SU-DHL-6 (cell line): ENCODE measurements at regions not wholly inside any gene's neighbourhood (a gene's known extent, or its start where the extent isn't known, plus 50 kb on each side); places are given as distances from the start of the nearest gene placed in this dataset.

Experiments used
- H2AFZ ChIP-seq: fragments of 200-600 bp; sonication (generic); 2 replicates; pipeline ENCODE4 v1.6.1; 2014; ENCODE audit warnings: low read depth, mild to moderate bottlenecking, moderate library complexity, mixed read lengths, antibody characterized with exemption, low read length; ENCODE audit not compliant: severe bottlenecking
- H3F3A ChIP-seq: fragments of 200-600 bp; shearing (Covaris generic); 2 replicates; pipeline ENCODE4 v1.6.0; 2016; ENCODE audit warnings: antibody characterized with exemption, mild to moderate bottlenecking; ENCODE audit not compliant: insufficient read depth
- H3K27ac ChIP-seq: fragments of 200-600 bp; sonication (generic); 2 replicates; pipeline ENCODE4 v1.5.1; 2016; ENCODE audit warnings: low read depth, mild to moderate bottlenecking, low read length, moderate library complexity, mixed read lengths
- H3K27me3 ChIP-seq: fragments of 200-600 bp; sonication (generic), shearing (Covaris generic); 2 replicates; pipeline ENCODE4 v1.6.0; 2014; ENCODE audit warnings: mild to moderate bottlenecking, low read length
- H3K36me3 ChIP-seq: fragments of 200-600 bp; sonication (generic); 2 replicates; pipeline ENCODE4 v1.6.1; 2014; ENCODE audit warnings: mild to moderate bottlenecking, low read length, mixed read lengths
- H3K4me2 ChIP-seq: fragments of 300-600, 200-600 bp; shearing (Covaris generic), sonication (generic); 2 replicates; pipeline ENCODE4 v1.6.0; 2014; ENCODE audit warnings: low read length, low read depth, mild to moderate bottlenecking; ENCODE audit not compliant: poor library complexity, severe bottlenecking
- H3K4me3 ChIP-seq: fragments of 200-600 bp; sonication (generic); 2 replicates; pipeline ENCODE4 v1.5.1; 2014; ENCODE audit warnings: antibody characterized with exemption, low read length, mild to moderate bottlenecking, mixed read lengths; ENCODE audit not compliant: insufficient read depth, poor library complexity, severe bottlenecking
- H3K79me2 ChIP-seq: fragments of 200-600 bp; sonication (generic); 2 replicates; pipeline ENCODE4 v1.6.1; 2014; ENCODE audit warnings: mild to moderate bottlenecking, low read length, moderate library complexity; ENCODE audit not compliant: insufficient read depth
- H3K9ac ChIP-seq: fragments of 200-600 bp; sonication (generic); 2 replicates; pipeline ENCODE4 v1.7.0; 2014; ENCODE audit warnings: mild to moderate bottlenecking, low read length
- H3K9me2 ChIP-seq: fragments of 200-600 bp; sonication (generic); replicated peaks from 2 replicates; pipeline ENCODE4 v1.6.1; 2014; ENCODE audit warnings: low read length; ENCODE audit not compliant: insufficient read depth
- H3K9me3 ChIP-seq: fragments of 200-600 bp; sonication (generic); 2 replicates; pipeline ENCODE4 v1.6.1; 2014; ENCODE audit warnings: low read length, mixed read lengths; ENCODE audit not compliant: insufficient read depth
- H4K20me1 ChIP-seq: fragments of 200-600 bp; sonication (generic); 2 replicates; pipeline ENCODE4 v1.6.1; 2014; ENCODE audit warnings: low read depth, mild to moderate bottlenecking, antibody characterized with exemption, low read length, moderate library complexity, mixed read lengths
- EZH2phosphoT487 ChIP-seq: fragments of 200-600 bp; sonication (generic), shearing (Covaris generic); conservative IDR thresholded peaks from 2 replicates; pipeline ENCODE4 v1.6.1; 2018; ENCODE audit warnings: mild to moderate bottlenecking, antibody characterized with exemption, low read length, moderate library complexity, mixed read lengths
- TF ChIP-seq, protein P1 (sequence below): fragments of 200-600 bp; sonication (generic); IDR thresholded peaks from one replicate; pipeline ENCODE4 v1.5.1; 2017; ENCODE audit warnings: antibody characterized with exemption, mild to moderate bottlenecking, low read length, moderate library complexity; ENCODE audit not compliant: insufficient read depth, poor library complexity, severe bottlenecking

DNA sequence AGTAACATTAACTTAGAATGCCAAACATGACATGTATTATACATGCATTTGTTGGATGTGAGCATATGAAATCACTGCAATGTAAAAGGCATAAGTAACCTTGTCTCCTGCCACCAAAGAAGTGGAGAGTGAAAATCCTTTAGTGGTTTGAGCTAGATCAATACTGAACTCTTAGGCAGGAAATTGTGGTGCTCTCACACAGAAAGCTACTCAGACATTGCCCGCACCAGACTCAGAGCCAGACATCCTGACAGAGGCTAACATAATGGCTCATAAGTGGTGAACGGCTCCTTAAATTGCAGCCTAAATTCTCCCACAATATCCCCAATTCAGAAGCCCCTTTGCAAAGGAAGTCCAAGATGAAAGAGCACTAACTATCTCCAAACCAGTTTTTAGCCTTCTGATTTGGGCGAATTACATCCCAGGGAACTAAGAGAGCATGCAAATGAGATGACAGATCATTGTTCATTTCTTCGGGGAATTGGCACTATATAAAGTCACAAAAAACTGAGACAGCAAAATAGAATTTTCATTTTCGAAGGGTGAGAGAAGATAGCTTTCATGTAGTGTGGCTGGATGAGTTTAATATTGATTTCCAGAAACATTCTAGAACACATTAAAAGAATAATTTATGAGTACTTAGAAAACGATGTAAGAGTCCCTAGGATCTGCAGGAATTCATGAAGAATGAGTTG lies 233.6 kb upstream of the RPS6KA3 start:
- Histone ChIP-seq H3K27ac (no peak overlapping the region), H3K36me3 (no peaks in the 10 kb centered on the region), H3K27me3 (no peaks in the 10 kb centered on the region), H3K9me3 (no peaks in the 10 kb centered on the region), H3K4me2 (no peak overlapping the region), H3K9ac (no peak overlapping the region), H3K9me2 (no peaks in the 10 kb centered on the region), H3K4me3 (no peak overlapping the region), H3K79me2 (no peaks in the 10 kb centered on the region), H4K20me1 (no peaks in the 10 kb centered on the region), H3F3A (no peaks in the 10 kb centered on the region), H2AFZ (no peak overlapping the region)
- TF ChIP-seq, protein P1, sequence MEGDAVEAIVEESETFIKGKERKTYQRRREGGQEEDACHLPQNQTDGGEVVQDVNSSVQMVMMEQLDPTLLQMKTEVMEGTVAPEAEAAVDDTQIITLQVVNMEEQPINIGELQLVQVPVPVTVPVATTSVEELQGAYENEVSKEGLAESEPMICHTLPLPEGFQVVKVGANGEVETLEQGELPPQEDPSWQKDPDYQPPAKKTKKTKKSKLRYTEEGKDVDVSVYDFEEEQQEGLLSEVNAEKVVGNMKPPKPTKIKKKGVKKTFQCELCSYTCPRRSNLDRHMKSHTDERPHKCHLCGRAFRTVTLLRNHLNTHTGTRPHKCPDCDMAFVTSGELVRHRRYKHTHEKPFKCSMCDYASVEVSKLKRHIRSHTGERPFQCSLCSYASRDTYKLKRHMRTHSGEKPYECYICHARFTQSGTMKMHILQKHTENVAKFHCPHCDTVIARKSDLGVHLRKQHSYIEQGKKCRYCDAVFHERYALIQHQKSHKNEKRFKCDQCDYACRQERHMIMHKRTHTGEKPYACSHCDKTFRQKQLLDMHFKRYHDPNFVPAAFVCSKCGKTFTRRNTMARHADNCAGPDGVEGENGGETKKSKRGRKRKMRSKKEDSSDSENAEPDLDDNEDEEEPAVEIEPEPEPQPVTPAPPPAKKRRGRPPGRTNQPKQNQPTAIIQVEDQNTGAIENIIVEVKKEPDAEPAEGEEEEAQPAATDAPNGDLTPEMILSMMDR, result no peak
- TF ChIP-seq EZH2phosphoT487, result no peak

DNA sequence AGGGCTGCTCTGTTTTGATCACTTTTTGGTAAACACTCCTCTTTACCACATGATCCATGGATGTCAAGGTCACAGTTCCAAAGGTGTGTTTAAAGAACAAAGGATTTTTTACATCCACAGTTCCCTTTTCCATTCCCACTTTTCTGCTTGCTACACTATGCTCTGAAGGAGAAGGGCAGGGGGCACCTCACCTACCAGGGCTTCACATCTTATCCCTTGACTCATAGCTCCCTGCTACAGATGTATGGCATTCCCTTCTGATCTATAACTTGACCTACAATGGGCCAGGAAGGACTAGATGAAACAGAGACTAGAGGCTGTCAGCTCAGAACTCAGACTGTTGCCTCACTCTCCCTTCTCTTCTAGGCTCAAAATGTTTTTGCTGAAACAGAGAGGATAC lies 233.1 kb upstream of the RPS6KA3 start:
- Histone ChIP-seq H3K79me2 (no peaks in the 10 kb centered on the region), H2AFZ (no peak overlapping the region), H3F3A (no peaks in the 10 kb centered on the region), H3K9me2 (no peaks in the 10 kb centered on the region), H3K27me3 (no peaks in the 10 kb centered on the region), H3K9me3 (no peaks in the 10 kb centered on the region), H3K36me3 (no peaks in the 10 kb centered on the region), H3K4me2 (no peak overlapping the region), H3K27ac (no peak overlapping the region), H3K9ac (no peak overlapping the region), H3K4me3 (no peak overlapping the region), H4K20me1 (no peaks in the 10 kb centered on the region)
- TF ChIP-seq, protein P1, result no peak
- TF ChIP-seq EZH2phosphoT487, result no peak

DNA sequence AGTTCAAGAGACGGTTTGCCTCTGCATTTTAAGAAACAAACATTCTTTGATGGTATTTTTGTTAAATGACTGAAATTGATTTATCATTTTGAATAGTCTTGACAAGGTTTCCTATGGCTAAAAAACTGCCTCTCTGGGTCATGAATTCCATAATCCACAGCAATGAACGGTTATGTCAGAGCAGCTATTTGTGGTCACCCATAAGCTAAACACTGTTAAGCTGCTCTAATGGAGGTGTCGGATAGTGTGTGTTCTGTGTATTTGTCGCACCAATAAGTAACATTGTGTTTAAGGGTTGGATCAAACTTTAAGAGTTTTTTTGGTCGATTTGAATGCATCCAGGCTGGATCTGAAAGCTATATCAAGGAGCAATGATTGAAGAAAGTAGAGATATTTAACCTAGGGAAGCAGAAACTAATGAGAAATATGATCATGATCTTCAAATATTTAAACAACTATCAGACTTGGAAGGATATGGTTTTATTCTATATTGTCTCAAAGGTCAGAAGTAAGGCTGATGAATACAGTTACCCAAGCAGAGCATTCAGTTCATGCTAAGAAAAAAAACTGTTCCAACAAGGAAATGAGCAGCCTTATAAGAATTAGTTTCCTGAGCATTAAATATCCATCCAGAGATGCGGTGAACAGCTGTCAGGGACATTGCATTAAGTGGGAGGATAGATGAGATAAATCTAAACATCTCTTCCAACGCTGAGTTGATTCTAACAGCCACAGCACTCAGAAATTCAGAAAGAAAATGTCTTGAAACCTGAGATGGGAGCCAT lies 232.3 kb upstream of the RPS6KA3 start:
- no peak overlapping the region for H3K27ac ChIP-seq
- H3F3A ChIP-seq, result no peaks in the 10 kb centered on the region
- no peaks in the 10 kb centered on the region for H3K9me2 ChIP-seq
- no peak overlapping the region for H2AFZ ChIP-seq
- no peaks in the 10 kb centered on the region for H3K36me3 ChIP-seq
- H3K9me3 ChIP-seq, result no peaks in the 10 kb centered on the region
- H3K27me3 ChIP-seq, result no peaks in the 10 kb centered on the region
- H3K4me3 ChIP-seq, result no peak overlapping the region
- H3K4me2 ChIP-seq, result no peak overlapping the region
- H3K9ac ChIP-seq, result no peak overlapping the region
- TF ChIP-seq, protein P1, result no peak
- no peak for TF ChIP-seq EZH2phosphoT487
- H4K20me1 ChIP-seq, result no peaks in the 10 kb centered on the region
- no peaks in the 10 kb centered on the region for H3K79me2 ChIP-seq
